Psoas muscle (tissue), 7 donors: ENCODE measurements at regions not wholly inside any gene's neighbourhood (a gene's known extent, or its start where the extent isn't known, plus 50 kb on each side); places are given as distances from the start of the nearest gene placed in this dataset.

Experiments
- ATAC-seq, 4 donors: fragments of 200-7000 bp; cut with Tn5 transposase; one replicate each; pipeline ENCODE4 v1.9.1; 2020; ENCODE audit warnings: moderate library complexity in 3 of 4, mild to moderate bottlenecking in 2 of 4
- DNase-seq, 2 donors: peaks; one replicate each; pipeline ENCODE4 v3.0.0-alpha.2; 2020
- H3K27ac ChIP-seq: fragments of 200-600 bp; one replicate; pipeline ENCODE4 v1.8.0; 2022
- H3K27me3 ChIP-seq, 3 donors: fragments of 200-600 bp in 1 of 3; one replicate each; pipeline versions ENCODE4 v1.6.1 to v1.8.0; 2013 to 2022; ENCODE audit warnings: low read length in 2 of 3, mild to moderate bottlenecking in 2 of 3, moderate library complexity in 1 of 3; ENCODE audit not compliant: insufficient read depth in 3 of 3
- H3K36me3 ChIP-seq, 2 donors: fragments of 200-600 bp in 1 of 2; one replicate each; pipeline versions ENCODE4 v1.6.1 to v1.8.0; 2013 to 2022; ENCODE audit warnings: low read depth in 1 of 2, mild to moderate bottlenecking in 1 of 2, moderate library complexity in 1 of 2; ENCODE audit not compliant: insufficient read depth in 1 of 2
- H3K4me1 ChIP-seq: fragments of 200-600 bp; one replicate; pipeline ENCODE4 v1.8.0; 2022
- H3K4me3 ChIP-seq: fragments of 200-600 bp; one replicate; pipeline ENCODE4 v1.8.0; 2022; ENCODE audit warnings: mild to moderate bottlenecking
- H3K9me3 ChIP-seq: fragments of 200-600 bp; one replicate; pipeline ENCODE4 v1.8.0; 2022
- CTCF ChIP-seq: fragments of 200-600 bp; IDR thresholded peaks from one replicate; pipeline ENCODE4 v1.8.0; 2022; ENCODE audit warnings: antibody characterized with exemption
- WGBS, 3 donors: extraction: QIAGEN DNeasy Blood & Tissue Kit; methylation state at CpG; one replicate each; pipeline versions ENCODE4 v1.1.6 to v1.1.7; 2013; 5-methylcytosine and 5-hydroxymethylcytosine counted together
- intact Hi-C, 2 donors: fragments of 100-400 bp; cut with DNase I; formaldehyde crosslinking; loops; one replicate each; pipeline versions ENCODE4 v1.11.0 to v1.14.2; 2022
- donor health status: healthy with polysubstance abuse.
- donor health status: DM: no; HTN: no; CAD: no; lungs with moderate emphysema.
- donor health status: Bipolar disorder and iron deficiency.
- donor health status: healthy.
- donor health status: DM: yes; HTN: yes; CAD: no.
- donor health status: DM: no; HTN: no; CAD: no.
- donor health status: DM: yes; HTN: yes; CAD: no.

- WGBS, 3 donors = 71 to 76% (median 73%) methylated on average over 4 of the region's 4 CpGs
- Histone ChIP-seq H3K27ac (no peak overlapping the region), H3K27me3 (peaks cover 0 to 8% (median 0%) of the 10 kb centered on the region in 3 donors), H3K9me3 (no peaks in the 10 kb centered on the region), H3K36me3 (no peaks in the 10 kb centered on the region), H3K4me3 (no peak overlapping the region), H3K4me1 (no peaks in the 10 kb centered on the region)
- no peak for TF ChIP-seq CTCF
- ATAC-seq (no peak), DNase-seq (no peak)
- intact Hi-C loops = no loop called here
These were observed 131.6 kb upstream of the B3GAT1 start for GRCh38 chr11:134543645-134544044.

- no peak for ATAC-seq
- peaks cover 0 to 8% (median 4%) of the 10 kb centered on the region in 3 donors for H3K27me3 ChIP-seq
- DNase-seq = no peak
These were observed 131.2 kb upstream of the B3GAT1 start for GRCh38 chr11:134543241-134543640.

GRCh38 chr11:134542401-134543165 is 130.5 kb upstream of the B3GAT1 start:
- H3K4me3 ChIP-seq = no peak overlapping the region
- 71 to 76% (median 73%) methylated on average over 10 of the region's 10 CpGs for WGBS, 3 donors
- ATAC-seq (no peak), DNase-seq (peak in 1 of 2 donors; percentile 16)
- intact Hi-C loops = no loop called here
- no peak for TF ChIP-seq CTCF
- no peaks in the 10 kb centered on the region for H3K4me1 ChIP-seq
- peaks cover 0 to 10% (median 8%) of the 10 kb centered on the region in 3 donors for H3K27me3 ChIP-seq
- H3K36me3 ChIP-seq = no peaks in the 10 kb centered on the region
- H3K27ac ChIP-seq = no peak overlapping the region
- H3K9me3 ChIP-seq = no peaks in the 10 kb centered on the region

More at GRCh38 chr11:134543241-134543640, 131.2 kb upstream of the B3GAT1 start:
- no peaks in the 10 kb centered on the region for H3K9me3 ChIP-seq
- 59 to 61% (median 59%) methylated on average over 4 of the region's 4 CpGs for WGBS, 3 donors
- H3K36me3 ChIP-seq = no peaks in the 10 kb centered on the region
- H3K4me3 ChIP-seq = no peak overlapping the region
- TF ChIP-seq CTCF = no peak
- no peak overlapping the region for H3K27ac ChIP-seq
- H3K4me1 ChIP-seq = no peaks in the 10 kb centered on the region
- intact Hi-C loops = no loop called here

- ATAC-seq (no peak), DNase-seq (peak in 1 of 2 donors; percentile 10)
- 89 to 95% (median 89%) methylated on average over 4 of the region's 4 CpGs for WGBS, 3 donors
These were observed 129.9 kb upstream of the B3GAT1 start for GRCh38 chr11:134541951-134542350.

More at GRCh38 chr11:134541951-134542350, 129.9 kb upstream of the B3GAT1 start:
- Histone ChIP-seq H3K4me3 (no peak overlapping the region), H3K27ac (no peak overlapping the region), H3K4me1 (no peaks in the 10 kb centered on the region), H3K9me3 (no peaks in the 10 kb centered on the region), H3K36me3 (no peaks in the 10 kb centered on the region), H3K27me3 (peaks cover 0 to 10% (median 8%) of the 10 kb centered on the region in 3 donors)
- intact Hi-C loops = no loop called here
- TF ChIP-seq CTCF = no peak
